ENCODE measurements at regions not wholly inside any gene's neighbourhood (a gene's known extent, or its start where the extent isn't known, plus 50 kb on each side); places are given as distances from the start of the nearest gene placed in this dataset.

DNA sequence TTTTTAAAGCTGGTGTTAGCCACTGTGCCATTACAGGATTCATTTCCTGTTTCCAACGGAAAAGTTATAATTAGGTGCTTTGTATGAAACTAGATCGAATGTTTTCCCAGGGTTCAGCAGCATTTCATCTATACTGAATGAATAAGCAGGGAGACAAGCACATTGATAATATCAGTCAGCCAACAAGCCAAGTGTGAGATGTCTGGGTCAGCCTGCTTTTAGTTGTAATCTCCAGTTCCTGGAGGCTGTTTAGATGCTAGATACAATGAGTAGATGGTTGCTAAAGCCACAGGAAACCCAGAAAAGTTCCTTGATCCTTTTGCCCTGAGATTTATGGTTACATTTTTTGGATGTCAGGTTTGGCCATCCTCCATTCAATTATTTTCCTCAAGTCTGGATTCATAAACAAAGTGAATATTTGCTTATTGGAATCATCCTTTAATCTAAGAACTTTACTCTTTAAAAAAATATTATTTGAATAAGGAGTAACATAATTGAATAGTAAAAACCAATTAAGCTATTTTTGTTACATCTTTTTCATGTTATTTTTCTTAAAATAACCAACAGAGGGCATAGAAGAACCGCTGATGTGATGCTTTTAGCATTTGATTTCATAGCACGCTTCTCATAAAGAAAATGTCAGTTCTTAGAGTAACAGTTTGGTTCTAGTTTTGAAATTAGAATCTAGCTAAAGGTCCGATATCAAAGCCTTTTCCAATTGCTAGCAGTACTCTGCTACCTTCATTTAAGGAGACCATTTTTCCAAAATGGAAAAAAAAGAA lies 76.6 kb downstream of the HSPA13 start:
- peak; percentile 6 for DNase-seq (ENCODE audit: low read depth)

DNA sequence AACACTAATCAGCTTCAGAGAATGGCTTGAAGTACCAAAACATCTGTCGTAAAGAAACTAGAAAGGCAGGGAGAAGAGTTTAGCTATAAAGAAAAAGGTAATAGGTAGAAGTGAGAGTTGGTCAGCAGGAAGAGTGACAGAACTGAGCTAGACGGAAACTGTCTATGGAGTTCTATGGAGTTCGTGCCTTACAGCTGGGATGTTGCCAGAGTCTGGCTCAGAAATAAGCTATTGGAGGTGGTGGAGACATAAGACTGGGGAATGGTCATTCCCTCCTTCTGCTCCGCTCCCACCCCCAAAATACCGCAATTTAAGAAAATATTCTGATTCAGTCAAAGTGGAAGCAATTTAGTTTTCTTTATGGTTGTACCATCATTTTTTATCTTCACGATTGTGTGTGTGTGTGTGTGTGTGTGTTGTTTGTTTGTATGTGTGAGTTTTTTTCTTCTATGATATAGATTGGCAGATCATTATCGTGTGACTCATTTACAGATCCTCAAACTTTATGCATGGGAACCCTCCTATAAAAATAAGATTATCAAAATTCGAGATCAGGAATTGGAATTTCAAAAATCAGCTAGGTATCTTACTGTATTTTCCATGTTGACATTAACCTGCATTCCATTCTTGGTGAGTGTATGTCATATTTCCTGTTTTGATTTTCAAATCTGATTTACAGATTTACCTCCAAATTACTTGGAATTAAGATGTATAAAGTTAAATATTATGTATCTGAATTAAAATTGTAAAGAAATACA lies 79.0 kb downstream of the HSPA13 start:
- TF ChIP-seq, protein P1, sequence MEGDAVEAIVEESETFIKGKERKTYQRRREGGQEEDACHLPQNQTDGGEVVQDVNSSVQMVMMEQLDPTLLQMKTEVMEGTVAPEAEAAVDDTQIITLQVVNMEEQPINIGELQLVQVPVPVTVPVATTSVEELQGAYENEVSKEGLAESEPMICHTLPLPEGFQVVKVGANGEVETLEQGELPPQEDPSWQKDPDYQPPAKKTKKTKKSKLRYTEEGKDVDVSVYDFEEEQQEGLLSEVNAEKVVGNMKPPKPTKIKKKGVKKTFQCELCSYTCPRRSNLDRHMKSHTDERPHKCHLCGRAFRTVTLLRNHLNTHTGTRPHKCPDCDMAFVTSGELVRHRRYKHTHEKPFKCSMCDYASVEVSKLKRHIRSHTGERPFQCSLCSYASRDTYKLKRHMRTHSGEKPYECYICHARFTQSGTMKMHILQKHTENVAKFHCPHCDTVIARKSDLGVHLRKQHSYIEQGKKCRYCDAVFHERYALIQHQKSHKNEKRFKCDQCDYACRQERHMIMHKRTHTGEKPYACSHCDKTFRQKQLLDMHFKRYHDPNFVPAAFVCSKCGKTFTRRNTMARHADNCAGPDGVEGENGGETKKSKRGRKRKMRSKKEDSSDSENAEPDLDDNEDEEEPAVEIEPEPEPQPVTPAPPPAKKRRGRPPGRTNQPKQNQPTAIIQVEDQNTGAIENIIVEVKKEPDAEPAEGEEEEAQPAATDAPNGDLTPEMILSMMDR (IDR thresholded peaks at IDR 0.05; ENCODE audit: insufficient read depth, low read depth, low read length): no peak
- no peak overlapping the region for H3K4me3 ChIP-seq (ENCODE audit: low read depth, low read length)
- no peak for DNase-seq (ENCODE audit: low read depth)

More for the DNA sequence above, 76.6 kb downstream of the HSPA13 start:
- H3K4me3 ChIP-seq (ENCODE audit: low read depth, low read length): no peak overlapping the region
- TF ChIP-seq, protein P1 (IDR thresholded peaks at IDR 0.05; ENCODE audit: insufficient read depth, low read depth, low read length): no peak

DNA sequence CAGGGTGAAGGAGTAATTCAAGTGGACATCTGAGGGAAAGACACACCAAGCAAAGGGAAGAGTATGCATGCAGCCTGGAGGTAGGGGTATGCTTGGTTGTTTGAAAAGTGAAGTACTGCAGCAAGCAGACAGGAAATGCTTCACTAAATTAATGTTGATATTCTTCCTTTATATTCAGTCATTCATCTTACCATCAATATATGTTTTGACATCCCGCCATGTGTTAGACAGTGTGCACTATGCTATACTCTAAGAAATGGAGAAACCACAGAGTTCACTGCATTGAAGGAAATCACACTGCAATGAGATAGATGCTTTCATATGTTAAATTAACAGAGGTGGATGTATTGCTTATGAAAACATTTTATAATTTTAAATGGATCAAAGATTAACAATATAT lies 82.9 kb downstream of the HSPA13 start:
- TF ChIP-seq, protein P1 (IDR thresholded peaks at IDR 0.05; ENCODE audit: insufficient read depth, low read depth, low read length): no peak
- H3K4me3 ChIP-seq (ENCODE audit: low read depth, low read length): no peak overlapping the region
- no peak for DNase-seq (ENCODE audit: low read depth)

DNA sequence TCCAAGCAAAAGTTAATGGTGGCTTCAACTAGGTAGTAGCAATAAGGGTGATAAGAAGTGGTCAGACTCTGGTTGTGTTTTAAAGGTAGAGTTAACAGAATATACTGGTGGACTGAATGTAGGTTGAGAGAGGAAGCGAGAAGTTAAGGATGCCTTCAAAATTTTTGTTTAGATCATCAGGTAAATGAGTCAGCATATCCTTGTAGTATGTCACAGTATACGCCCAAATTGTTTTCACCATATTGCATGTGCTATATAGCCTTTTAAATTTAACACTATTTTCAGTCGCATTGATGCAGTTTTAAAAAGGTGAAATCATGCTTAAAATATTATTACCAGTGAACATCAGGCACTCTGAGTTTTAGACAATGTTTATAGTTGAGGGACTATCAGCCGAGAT lies 74.6 kb downstream of the RBM11 start:
- H3K4me3 ChIP-seq (ENCODE audit: low read depth, low read length): no peak overlapping the region
- TF ChIP-seq, protein P1 (IDR thresholded peaks at IDR 0.05; ENCODE audit: insufficient read depth, low read depth, low read length): no peak
- no peak for DNase-seq (ENCODE audit: low read depth)

DNA sequence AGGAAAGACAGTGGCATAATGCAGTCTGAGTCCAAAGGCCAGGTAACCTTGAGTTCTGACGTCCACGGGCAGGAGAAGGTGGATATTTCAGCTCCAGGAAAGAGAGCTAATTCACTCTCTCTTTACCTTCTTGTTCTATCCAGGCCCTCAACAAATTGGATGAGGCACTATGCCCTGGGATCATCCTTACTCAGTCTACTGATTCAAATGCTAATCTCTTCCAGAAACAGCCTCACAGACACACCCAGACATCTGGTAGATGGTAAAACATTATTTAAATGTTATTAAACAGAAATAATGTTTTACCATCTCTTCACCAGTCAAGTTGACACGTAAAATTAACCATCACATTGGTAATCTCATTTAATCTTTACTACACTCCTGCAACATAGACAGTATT lies 73.0 kb downstream of the RBM11 start:
- TF ChIP-seq, protein P1 (IDR thresholded peaks at IDR 0.05; ENCODE audit: insufficient read depth, low read depth, low read length): no peak
- DNase-seq (ENCODE audit: low read depth): no peak
- no peak overlapping the region for H3K4me3 ChIP-seq (ENCODE audit: low read depth, low read length)

DNA sequence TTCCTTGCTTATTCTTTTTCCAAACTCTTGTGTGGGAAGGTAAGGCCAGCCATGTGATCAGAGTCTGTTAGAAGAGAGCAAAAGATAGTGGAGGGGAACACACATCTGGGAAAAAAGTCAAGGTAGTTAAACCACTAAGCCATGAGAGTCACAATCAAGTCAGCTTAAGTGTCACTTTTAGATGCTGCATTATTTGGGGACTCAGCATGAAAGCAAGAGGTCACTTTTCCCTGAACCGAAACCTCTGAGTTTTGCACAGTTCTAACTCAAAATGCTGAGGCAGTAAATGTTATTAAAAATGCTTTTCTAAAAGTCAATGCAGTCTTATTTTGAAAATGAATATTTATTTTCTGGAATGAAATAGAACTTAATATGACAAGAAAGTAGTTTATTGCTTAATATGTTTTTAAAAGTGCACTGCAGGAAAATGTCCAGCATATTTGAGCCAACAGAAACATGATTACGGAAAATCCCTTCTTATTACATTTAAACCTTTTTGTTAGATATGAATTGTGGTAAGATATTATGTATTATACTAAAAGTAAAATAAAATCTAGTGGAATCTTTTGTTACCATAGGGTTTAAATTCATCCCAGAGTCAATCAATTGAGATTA lies 69.3 kb downstream of the RBM11 start:
- TF ChIP-seq, protein P1 (IDR thresholded peaks at IDR 0.05; ENCODE audit: insufficient read depth, low read depth, low read length): no peak
- no peak overlapping the region for H3K4me3 ChIP-seq (ENCODE audit: low read depth, low read length)
- DNase-seq (ENCODE audit: low read depth): no peak

Data from fibroblast of villous mesenchyme (primary cell).